ENCODE measurements at regions not wholly inside any gene's neighbourhood (a gene's known extent, or its start where the extent isn't known, plus 50 kb on each side); places are given as distances from the start of the nearest gene placed in this dataset.

DNA sequence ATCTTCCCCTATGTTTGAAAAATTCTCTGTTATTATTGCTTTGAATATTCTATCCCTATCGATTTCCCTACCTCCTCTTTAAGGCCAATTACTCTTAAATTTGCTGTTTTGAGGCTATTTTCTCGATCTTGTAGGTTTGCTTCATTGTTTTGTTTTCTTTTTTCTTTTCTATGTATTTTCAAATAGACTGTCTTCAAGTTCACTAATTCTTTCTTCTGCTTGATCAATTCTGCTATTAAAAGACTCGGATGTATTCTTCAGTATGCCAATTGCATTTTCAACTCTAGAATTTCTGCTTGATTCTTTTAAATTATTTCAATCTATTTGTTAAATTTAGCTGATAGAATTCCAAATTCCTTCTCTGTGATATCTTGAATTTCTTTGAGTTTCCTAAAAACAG, 144.0 kb upstream of the NANOGP8 start:
- no peak overlapping the region for H3K27ac ChIP-seq
- TF ChIP-seq ZFX (IDR thresholded peaks at IDR 0.05): no peak
- TF ChIP-seq, protein P1, sequence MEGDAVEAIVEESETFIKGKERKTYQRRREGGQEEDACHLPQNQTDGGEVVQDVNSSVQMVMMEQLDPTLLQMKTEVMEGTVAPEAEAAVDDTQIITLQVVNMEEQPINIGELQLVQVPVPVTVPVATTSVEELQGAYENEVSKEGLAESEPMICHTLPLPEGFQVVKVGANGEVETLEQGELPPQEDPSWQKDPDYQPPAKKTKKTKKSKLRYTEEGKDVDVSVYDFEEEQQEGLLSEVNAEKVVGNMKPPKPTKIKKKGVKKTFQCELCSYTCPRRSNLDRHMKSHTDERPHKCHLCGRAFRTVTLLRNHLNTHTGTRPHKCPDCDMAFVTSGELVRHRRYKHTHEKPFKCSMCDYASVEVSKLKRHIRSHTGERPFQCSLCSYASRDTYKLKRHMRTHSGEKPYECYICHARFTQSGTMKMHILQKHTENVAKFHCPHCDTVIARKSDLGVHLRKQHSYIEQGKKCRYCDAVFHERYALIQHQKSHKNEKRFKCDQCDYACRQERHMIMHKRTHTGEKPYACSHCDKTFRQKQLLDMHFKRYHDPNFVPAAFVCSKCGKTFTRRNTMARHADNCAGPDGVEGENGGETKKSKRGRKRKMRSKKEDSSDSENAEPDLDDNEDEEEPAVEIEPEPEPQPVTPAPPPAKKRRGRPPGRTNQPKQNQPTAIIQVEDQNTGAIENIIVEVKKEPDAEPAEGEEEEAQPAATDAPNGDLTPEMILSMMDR (conservative IDR thresholded peaks at IDR 0.05): no peak

DNA sequence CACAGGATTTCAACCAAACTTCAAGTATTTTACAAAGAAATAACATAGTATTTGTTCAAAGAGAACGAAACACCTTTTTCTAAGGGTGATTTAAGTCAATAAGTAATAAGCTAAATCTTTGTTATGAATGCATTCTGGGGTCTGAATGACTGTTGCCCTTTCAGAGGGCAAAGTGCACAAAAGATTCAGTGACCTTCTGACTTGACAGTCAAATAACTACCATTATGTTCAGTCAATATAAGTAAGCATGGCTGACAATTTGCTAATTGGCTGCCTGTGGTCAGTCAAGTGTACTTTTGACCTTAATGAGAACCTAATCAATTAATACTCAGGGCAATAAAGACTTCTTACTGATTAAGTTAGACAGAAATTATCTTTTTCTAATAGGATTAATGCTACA, 133.1 kb upstream of the NANOGP8 start:
- H3K27ac ChIP-seq: no peak overlapping the region
- TF ChIP-seq, protein P1 (conservative IDR thresholded peaks at IDR 0.05): no peak
- TF ChIP-seq ZFX (IDR thresholded peaks at IDR 0.05): no peak

GRCh38 chr15:35215093-35215492, 130.0 kb upstream of the NANOGP8 start:
- no peak overlapping the region for H3K27ac ChIP-seq
- TF ChIP-seq, protein P1 (conservative IDR thresholded peaks at IDR 0.05): no peak

DNA sequence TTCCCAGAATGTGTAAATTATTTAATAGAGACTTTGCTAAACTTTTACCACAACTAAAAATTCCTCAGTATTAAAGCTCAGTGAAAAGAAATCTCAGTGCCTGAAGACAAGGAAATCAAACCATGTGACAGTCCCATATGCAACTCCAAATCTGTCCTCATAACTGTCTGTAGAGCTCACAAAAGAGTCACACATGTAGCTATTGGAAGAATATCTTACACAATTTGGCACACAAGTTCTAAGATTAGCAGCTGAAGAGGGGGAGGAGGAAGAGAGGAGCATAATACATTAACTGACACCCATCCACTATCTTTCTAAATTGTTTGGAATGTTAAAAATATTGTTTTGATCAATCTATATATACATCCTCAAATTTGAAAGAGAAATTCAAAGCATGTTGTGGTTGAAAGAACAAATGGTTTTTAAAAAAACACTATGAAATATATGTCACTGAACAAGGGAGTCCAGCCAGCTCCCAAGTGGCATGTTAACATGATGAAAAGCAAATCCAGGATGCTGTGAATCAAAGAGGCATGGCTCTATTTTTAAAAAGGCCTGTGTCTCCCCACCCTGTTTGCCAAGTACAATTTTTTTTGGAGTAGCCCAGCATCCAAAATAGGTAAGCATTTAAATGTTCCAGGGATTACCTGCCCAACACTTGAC, 126.3 kb upstream of the NANOGP8 start:
- no peak overlapping the region for H3K27ac ChIP-seq
- TF ChIP-seq ZFX (IDR thresholded peaks at IDR 0.05): no peak
- TF ChIP-seq, protein P1 (conservative IDR thresholded peaks at IDR 0.05): no peak

DNA sequence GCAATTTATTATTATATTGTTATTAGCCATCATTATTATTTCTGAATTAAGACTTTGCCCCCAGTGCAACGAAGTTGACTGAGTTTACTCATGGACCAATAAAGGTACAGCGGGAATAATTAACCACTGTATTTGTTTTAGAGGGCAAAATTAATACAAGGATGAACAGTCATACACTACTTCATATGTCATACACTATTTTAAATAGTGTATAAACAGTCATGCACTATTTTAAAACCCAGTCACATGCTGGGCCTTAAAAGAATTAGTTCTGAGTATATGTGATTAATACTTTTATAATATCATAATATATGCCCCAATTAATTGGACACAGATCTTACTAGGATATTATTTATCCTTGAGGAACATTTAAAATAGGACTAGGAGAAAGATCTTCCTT, 125.3 kb upstream of the NANOGP8 start:
- no peak overlapping the region for H3K27ac ChIP-seq
- TF ChIP-seq, protein P1 (conservative IDR thresholded peaks at IDR 0.05): no peak
- no peak for TF ChIP-seq ZFX (IDR thresholded peaks at IDR 0.05)

DNA sequence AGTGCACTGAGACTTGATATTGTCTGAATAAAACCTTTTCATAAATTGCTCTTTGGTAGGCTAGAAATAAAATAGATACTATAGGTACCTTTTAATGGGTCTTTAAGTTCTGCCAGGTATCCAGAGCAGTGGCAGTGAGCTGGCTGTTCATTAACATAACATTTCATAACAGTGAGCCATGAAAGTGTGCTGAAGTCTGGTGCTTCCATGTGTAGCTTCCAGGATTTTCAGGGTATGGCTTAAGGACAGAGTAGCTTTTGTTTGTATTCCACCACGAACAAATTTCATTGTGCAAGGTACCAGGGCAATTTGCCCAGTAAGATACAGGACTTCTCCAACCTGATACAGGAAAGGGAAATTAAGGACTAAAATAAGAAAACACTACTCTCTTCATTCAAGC, 124.7 kb upstream of the NANOGP8 start:
- TF ChIP-seq, protein P1 (conservative IDR thresholded peaks at IDR 0.05): no peak
- no peak for TF ChIP-seq ZFX (IDR thresholded peaks at IDR 0.05)
- no peak overlapping the region for H3K27ac ChIP-seq

GRCh38 chr15:35208353-35208752, 123.3 kb upstream of the NANOGP8 start:
- TF ChIP-seq, protein P1 (conservative IDR thresholded peaks at IDR 0.05): no peak
- no peak for TF ChIP-seq ZFX (IDR thresholded peaks at IDR 0.05)
- H3K27ac ChIP-seq: no peak overlapping the region
